DND-41 (cell line): ENCODE measurements at regions not wholly inside any gene's neighbourhood (a gene's known extent, or its start where the extent isn't known, plus 50 kb on each side); places are given as distances from the start of the nearest gene placed in this dataset.

Experiments used
- ATAC-seq: fragments of 200-7000 bp; cut with Tn5 transposase; 3 replicates; pipeline ENCODE4 v1.9.1; 2021; ENCODE audit warnings: low read depth; ENCODE audit not compliant: insufficient read depth
- DNase-seq: peaks from one replicate; pipeline ENCODE4 v3.0.0-alpha.2; 2020
- H2AFZ ChIP-seq: 2 replicates; pipeline ENCODE4 v1.6.0; 2012; ENCODE audit warnings: low read depth, low read length
- H3K27ac ChIP-seq: 2 replicates; pipeline ENCODE4 v1.5.1; 2012; ENCODE audit warnings: low read length, inconsistent platforms
- H3K27me3 ChIP-seq: fragments of 200-600 bp; sonication (generic); 2 replicates; pipeline ENCODE4 v1.6.0; 2012; ENCODE audit warnings: low read length, mild to moderate bottlenecking, inconsistent platforms; ENCODE audit not compliant: insufficient read depth, poor library complexity
- H3K36me3 ChIP-seq: 2 replicates; pipeline ENCODE4 v1.5.1; 2012; ENCODE audit warnings: low read length, inconsistent platforms; ENCODE audit not compliant: insufficient read depth
- H3K4me1 ChIP-seq: 2 replicates; pipeline ENCODE4 v1.5.1; 2012; ENCODE audit warnings: mild to moderate bottlenecking, low read length; ENCODE audit not compliant: insufficient read depth
- H3K4me2 ChIP-seq: 2 replicates; pipeline ENCODE4 v1.6.0; 2012; ENCODE audit warnings: mild to moderate bottlenecking, moderate library complexity, low read length, inconsistent platforms; ENCODE audit not compliant: insufficient read depth
- H3K4me3 ChIP-seq, 2 experiments: fragments of 200-600 bp in 1 of 2; shearing (Covaris generic) in 1 of 2; 2 replicates each; pipeline ENCODE4 v1.5.1; 2012 to 2016; ENCODE audit warnings: inconsistent platforms in 2 of 2, low read length in 2 of 2, mild to moderate bottlenecking in 2 of 2, low read depth in 1 of 2, moderate library complexity in 1 of 2
- H3K79me2 ChIP-seq: 2 replicates; pipeline ENCODE4 v1.6.0; 2012; ENCODE audit warnings: low read length, inconsistent platforms; ENCODE audit not compliant: insufficient read depth
- H3K9ac ChIP-seq: 2 replicates; pipeline ENCODE4 v1.6.0; 2012; ENCODE audit warnings: low read depth, mild to moderate bottlenecking, inconsistent platforms, low read length, moderate library complexity
- H3K9me3 ChIP-seq: 2 replicates; pipeline ENCODE4 v1.5.1; 2012; ENCODE audit warnings: low read length, moderate library complexity, mild to moderate bottlenecking, inconsistent platforms; ENCODE audit not compliant: insufficient read depth, severe bottlenecking
- H4K20me1 ChIP-seq: 2 replicates; pipeline ENCODE4 v1.6.0; 2012; ENCODE audit warnings: low read length; ENCODE audit not compliant: insufficient read depth
- EZH2 ChIP-seq: IDR thresholded peaks from 3 replicates; pipeline ENCODE4 v1.6.1; 2012; ENCODE audit warnings: borderline replicate concordance, low read depth, mild to moderate bottlenecking, moderate library complexity, low read length, inconsistent platforms; ENCODE audit not compliant: severe bottlenecking
- TF ChIP-seq, protein P1 (sequence below): IDR thresholded peaks from 2 replicates; pipeline ENCODE4 v1.5.1; 2012; ENCODE audit warnings: borderline replicate concordance, low read length, moderate library complexity, mild to moderate bottlenecking; ENCODE audit not compliant: poor library complexity, severe bottlenecking; ENCODE audit errors: extremely low read depth

DNA sequence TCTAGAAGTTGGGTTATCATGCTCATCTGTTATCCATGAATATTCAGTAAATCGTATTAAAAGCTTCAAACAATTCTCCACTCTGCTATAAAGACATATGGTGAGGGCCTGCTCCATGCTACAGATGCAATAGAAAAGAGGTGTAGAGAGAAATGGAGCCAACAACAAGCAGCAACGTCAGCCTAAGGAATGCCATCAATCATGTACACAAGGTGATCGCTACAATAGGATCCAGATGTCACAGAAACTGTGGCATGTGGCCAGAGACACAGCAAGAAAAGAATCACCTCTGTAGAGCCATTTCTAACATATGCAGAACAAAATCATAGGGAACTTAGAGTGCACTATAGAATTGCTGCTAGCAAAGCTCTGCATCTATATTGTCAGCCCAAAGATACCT, 1188.1 kb downstream of the PCDH7 start:
- Histone ChIP-seq H3K4me2 (no peak overlapping the region), H3K9ac (no peak overlapping the region), H3K9me3 (no peaks in the 10 kb centered on the region), H3K4me3 (no peak overlapping the region), H2AFZ (no peak overlapping the region), H3K27ac (no peak overlapping the region), H4K20me1 (no peaks in the 10 kb centered on the region), H3K36me3 (no peaks in the 10 kb centered on the region), H3K27me3 (no peaks in the 10 kb centered on the region), H3K4me1 (no peaks in the 10 kb centered on the region), H3K79me2 (no peaks in the 10 kb centered on the region)
- TF ChIP-seq EZH2: no peak
- TF ChIP-seq, protein P1, sequence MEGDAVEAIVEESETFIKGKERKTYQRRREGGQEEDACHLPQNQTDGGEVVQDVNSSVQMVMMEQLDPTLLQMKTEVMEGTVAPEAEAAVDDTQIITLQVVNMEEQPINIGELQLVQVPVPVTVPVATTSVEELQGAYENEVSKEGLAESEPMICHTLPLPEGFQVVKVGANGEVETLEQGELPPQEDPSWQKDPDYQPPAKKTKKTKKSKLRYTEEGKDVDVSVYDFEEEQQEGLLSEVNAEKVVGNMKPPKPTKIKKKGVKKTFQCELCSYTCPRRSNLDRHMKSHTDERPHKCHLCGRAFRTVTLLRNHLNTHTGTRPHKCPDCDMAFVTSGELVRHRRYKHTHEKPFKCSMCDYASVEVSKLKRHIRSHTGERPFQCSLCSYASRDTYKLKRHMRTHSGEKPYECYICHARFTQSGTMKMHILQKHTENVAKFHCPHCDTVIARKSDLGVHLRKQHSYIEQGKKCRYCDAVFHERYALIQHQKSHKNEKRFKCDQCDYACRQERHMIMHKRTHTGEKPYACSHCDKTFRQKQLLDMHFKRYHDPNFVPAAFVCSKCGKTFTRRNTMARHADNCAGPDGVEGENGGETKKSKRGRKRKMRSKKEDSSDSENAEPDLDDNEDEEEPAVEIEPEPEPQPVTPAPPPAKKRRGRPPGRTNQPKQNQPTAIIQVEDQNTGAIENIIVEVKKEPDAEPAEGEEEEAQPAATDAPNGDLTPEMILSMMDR: no peak
- no peak for DNase-seq
- ATAC-seq: no peak

DNA sequence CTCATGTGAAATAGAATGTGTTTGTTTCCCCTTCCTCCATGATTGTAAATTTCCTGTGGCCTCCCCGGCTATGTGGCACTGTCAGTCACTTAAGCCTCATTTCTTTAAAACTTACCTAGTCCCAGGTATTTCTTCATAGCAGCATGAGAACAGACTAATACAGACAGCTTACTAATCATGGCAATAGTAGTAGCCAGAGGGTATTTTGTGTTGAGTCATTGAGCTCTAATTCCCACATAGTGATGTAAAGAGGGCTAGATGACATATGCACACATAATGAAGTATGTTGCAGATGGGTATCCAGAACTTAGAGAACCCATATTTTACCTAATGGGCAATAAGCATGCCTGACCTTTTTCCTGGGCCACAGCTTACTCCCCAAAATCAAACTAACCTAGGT, 1197.2 kb downstream of the PCDH7 start:
- DNase-seq (no peak), ATAC-seq (no peak)
- no peaks in the 10 kb centered on the region for H3K4me1 ChIP-seq
- H3K27ac ChIP-seq: no peak overlapping the region
- peaks cover 4% of the 10 kb centered on the region for H3K9me3 ChIP-seq
- H3K9ac ChIP-seq: no peak overlapping the region
- no peaks in the 10 kb centered on the region for H3K79me2 ChIP-seq
- H4K20me1 ChIP-seq: no peaks in the 10 kb centered on the region
- no peaks in the 10 kb centered on the region for H3K27me3 ChIP-seq
- H2AFZ ChIP-seq: no peak overlapping the region
- H3K36me3 ChIP-seq: no peaks in the 10 kb centered on the region
- no peak overlapping the region for H3K4me3 ChIP-seq
- no peak for TF ChIP-seq EZH2
- TF ChIP-seq, protein P1: no peak
- H3K4me2 ChIP-seq: no peak overlapping the region

DNA sequence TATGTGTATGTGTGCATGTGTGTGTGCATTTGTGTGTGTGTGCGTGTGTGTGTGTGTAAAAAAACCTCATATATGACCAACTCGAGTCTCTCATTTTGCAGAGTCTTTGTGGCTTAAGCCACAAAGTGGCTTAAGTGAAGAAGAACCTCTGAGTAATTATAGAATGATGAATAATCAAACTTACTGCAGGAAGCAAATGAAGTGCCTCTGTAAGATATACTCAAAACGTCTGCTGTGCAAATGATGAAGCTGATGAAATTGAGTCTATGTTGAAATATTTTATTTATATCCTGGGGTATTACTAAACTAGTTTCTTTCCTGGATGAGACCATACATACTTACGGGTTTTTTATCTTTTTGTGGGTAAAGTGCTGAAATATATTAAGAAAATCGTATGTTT, 1198.7 kb downstream of the PCDH7 start:
- H3K9me3 ChIP-seq: peaks cover 4% of the 10 kb centered on the region
- no peak overlapping the region for H2AFZ ChIP-seq
- H3K4me1 ChIP-seq: no peaks in the 10 kb centered on the region
- no peaks in the 10 kb centered on the region for H3K36me3 ChIP-seq
- DNase-seq: no peak
- no peak overlapping the region for H3K4me2 ChIP-seq
- no peak overlapping the region for H3K9ac ChIP-seq
- H3K4me3 ChIP-seq: no peak overlapping the region
- no peak overlapping the region for H3K27ac ChIP-seq
- H4K20me1 ChIP-seq: no peaks in the 10 kb centered on the region
- ATAC-seq: no peak
- no peaks in the 10 kb centered on the region for H3K79me2 ChIP-seq
- TF ChIP-seq EZH2: no peak
- TF ChIP-seq, protein P1: no peak
- no peaks in the 10 kb centered on the region for H3K27me3 ChIP-seq

DNA sequence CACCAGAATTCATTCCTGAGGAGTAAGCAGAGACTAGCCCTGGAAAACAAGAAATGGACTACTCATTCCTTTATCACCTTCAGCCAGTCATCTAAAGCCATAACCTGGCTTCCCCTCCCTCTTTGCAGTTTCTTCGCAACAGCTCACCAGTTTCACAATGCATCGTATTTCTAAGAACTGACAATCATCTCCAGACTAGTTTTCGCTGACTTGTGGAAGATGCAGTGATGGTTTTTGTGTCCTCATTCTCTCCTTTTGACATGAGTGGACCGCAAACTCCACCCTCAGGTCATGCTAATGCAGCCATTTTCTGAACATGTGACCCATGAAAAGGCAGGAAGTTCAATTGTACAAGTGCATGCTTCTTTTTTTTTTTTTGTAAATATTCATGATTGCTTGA, 1203.5 kb downstream of the PCDH7 start:
- no peaks in the 10 kb centered on the region for H3K27me3 ChIP-seq
- ATAC-seq (no peak), DNase-seq (no peak)
- TF ChIP-seq, protein P1: no peak
- TF ChIP-seq EZH2: no peak
- no peaks in the 10 kb centered on the region for H4K20me1 ChIP-seq
- H3K27ac ChIP-seq: no peak overlapping the region
- no peaks in the 10 kb centered on the region for H3K9me3 ChIP-seq
- no peaks in the 10 kb centered on the region for H3K36me3 ChIP-seq
- no peaks in the 10 kb centered on the region for H3K4me1 ChIP-seq
- H3K9ac ChIP-seq: no peak overlapping the region
- H3K4me3 ChIP-seq: no peak overlapping the region
- H3K79me2 ChIP-seq: no peaks in the 10 kb centered on the region
- H2AFZ ChIP-seq: no peak overlapping the region
- no peak overlapping the region for H3K4me2 ChIP-seq
